ENCODE measurements at regions not wholly inside any gene's neighbourhood (a gene's known extent, or its start where the extent isn't known, plus 50 kb on each side); places are given as distances from the start of the nearest gene placed in this dataset.
A peak's percentile ranks its signal among the peaks of the same experiment; 100 is the strongest.

GRCh38 chr2:237222178-237222577 lies 136.5 kb downstream of the COPS8 start:
- ChIA-PET POLR2A (ENCODE audit: unreplicated experiment) (interaction anchor here (0.6 kb wide), 1 partner anchor 198 kb away, joined by 7 read pairs; no protein-coding TSS in a partner anchor), CTCF (no interaction called here)
- TF ChIP-seq, protein P1, sequence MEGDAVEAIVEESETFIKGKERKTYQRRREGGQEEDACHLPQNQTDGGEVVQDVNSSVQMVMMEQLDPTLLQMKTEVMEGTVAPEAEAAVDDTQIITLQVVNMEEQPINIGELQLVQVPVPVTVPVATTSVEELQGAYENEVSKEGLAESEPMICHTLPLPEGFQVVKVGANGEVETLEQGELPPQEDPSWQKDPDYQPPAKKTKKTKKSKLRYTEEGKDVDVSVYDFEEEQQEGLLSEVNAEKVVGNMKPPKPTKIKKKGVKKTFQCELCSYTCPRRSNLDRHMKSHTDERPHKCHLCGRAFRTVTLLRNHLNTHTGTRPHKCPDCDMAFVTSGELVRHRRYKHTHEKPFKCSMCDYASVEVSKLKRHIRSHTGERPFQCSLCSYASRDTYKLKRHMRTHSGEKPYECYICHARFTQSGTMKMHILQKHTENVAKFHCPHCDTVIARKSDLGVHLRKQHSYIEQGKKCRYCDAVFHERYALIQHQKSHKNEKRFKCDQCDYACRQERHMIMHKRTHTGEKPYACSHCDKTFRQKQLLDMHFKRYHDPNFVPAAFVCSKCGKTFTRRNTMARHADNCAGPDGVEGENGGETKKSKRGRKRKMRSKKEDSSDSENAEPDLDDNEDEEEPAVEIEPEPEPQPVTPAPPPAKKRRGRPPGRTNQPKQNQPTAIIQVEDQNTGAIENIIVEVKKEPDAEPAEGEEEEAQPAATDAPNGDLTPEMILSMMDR (conservative IDR thresholded peaks at IDR 0.05) = no peak
- TF ChIP-seq EZH2 (IDR thresholded peaks at IDR 0.05; ENCODE audit: low read depth) = no peak
- Histone ChIP-seq H4K20me1 (ENCODE audit: insufficient read depth) (no peaks in the 10 kb centered on the region), H3K9me3 (ENCODE audit: insufficient read depth, low read depth) (no peaks in the 10 kb centered on the region), H2AFZ (no peak overlapping the region), H3K79me2 (ENCODE audit: low read depth) (no peaks in the 10 kb centered on the region), H3K27me3 (ENCODE audit: insufficient read depth, low read depth) (no peaks in the 10 kb centered on the region), H3K4me2 (no peak overlapping the region), H3K36me3 (ENCODE audit: low read depth) (no peaks in the 10 kb centered on the region), H3K4me1 (replicated peaks; ENCODE audit: insufficient read depth) (peaks cover 16% of the 10 kb centered on the region), H3K9me2 (ENCODE audit: insufficient read depth) (no peaks in the 10 kb centered on the region), H3K4me3 (no peak overlapping the region), H3K27ac (no peak overlapping the region), H3F3A (ENCODE audit: insufficient read depth, low read depth) (peaks cover 7% of the 10 kb centered on the region; the same call in 1 of the 2 replicates)
- no TSS peak for BruUV-seq (replicated peaks)
- intact Hi-C loops (cut with micrococcal nuclease; ENCODE audit: unreplicated experiment) = no loop called here
- no peak for DNase-seq

DNA sequence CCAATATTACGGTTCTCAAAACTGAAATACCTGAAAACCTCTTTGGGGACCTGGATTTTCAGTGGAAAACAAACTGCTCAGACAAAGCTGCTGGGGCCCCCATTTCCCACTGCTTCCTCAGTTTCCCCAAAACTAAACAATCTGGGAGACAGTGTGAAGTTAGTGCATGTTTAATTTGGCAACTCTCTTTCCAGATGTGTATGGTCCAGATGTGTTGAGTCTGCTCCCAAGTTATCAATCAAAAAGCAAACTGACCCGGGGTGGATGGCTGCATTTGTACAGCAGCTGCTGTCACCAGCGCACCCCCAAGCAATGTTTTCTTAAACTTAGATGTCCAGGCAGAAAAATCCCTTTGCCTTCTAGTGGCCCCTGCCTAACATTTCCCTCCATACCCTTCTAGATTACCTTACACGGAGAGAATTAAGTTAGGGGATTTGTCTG lies 136.9 kb downstream of the COPS8 start:
- no TSS peak for BruUV-seq (replicated peaks)
- Histone ChIP-seq H3K9me3 (ENCODE audit: insufficient read depth, low read depth) (no peaks in the 10 kb centered on the region), H3K4me3 (no peak overlapping the region), H3K9me2 (ENCODE audit: insufficient read depth) (no peaks in the 10 kb centered on the region), H3K4me2 (no peak overlapping the region), H3K27me3 (ENCODE audit: insufficient read depth, low read depth) (no peaks in the 10 kb centered on the region), H3K27ac (no peak overlapping the region), H3K4me1 (replicated peaks; ENCODE audit: insufficient read depth) (peaks cover 21% of the 10 kb centered on the region), H3F3A (ENCODE audit: insufficient read depth, low read depth) (peaks cover 11% of the 10 kb centered on the region; the same call in 1 of the 2 replicates), H4K20me1 (ENCODE audit: insufficient read depth) (no peaks in the 10 kb centered on the region), H3K36me3 (ENCODE audit: low read depth) (no peaks in the 10 kb centered on the region), H2AFZ (no peak overlapping the region), H3K79me2 (ENCODE audit: low read depth) (no peaks in the 10 kb centered on the region)
- DNase-seq = no peak
- ChIA-PET CTCF (interaction anchor here (0.6 to 1.0 kb wide), 2 partner anchors 20 to 214 kb away, joined by 3 to 4 read pairs; no protein-coding TSS in a partner anchor), POLR2A (ENCODE audit: unreplicated experiment) (no interaction called here)
- no peak for TF ChIP-seq EZH2 (IDR thresholded peaks at IDR 0.05; ENCODE audit: low read depth)
- TF ChIP-seq, protein P1 (conservative IDR thresholded peaks at IDR 0.05) = no peak
- intact Hi-C loops (cut with micrococcal nuclease; ENCODE audit: unreplicated experiment) = no loop called here

DNA sequence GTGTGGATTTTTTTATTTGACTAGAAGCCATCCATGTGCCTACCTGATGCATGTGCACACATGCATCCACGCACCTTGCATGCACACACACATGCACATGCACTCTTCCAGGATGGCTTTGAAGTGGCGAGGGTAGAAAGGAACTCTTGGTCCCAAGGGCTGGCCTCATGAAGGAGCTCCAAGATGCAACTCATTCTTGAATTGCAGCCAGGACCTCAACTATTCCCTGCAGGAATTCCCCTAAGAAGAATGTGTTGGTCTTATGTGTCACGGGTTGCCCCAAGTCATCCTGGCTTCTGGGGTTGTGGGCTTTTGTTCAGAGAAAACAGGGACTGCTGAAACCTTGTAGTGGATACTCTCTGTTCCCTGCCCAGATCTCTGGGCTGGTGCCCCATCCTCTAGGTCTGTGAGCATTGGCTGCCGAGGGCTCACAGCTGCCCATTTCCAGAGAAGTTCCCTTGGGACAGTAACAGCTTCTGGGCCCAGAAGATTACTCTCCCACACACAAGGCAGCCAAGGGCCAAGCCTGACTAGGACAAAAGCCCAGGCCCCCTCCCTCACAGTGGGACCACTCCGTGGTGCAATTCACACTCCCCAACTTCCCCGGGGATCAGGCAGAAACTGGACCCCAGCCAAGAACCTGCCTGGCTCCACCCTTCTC lies 137.6 kb downstream of the COPS8 start:
- Histone ChIP-seq H2AFZ (no peak overlapping the region), H3K4me3 (no peak overlapping the region), H3K4me1 (replicated peaks; ENCODE audit: insufficient read depth) (peaks cover 28% of the 10 kb centered on the region), H3K4me2 (peak overlapping the region; percentile 24), H3K36me3 (ENCODE audit: low read depth) (no peaks in the 10 kb centered on the region), H3K9me2 (ENCODE audit: insufficient read depth) (no peaks in the 10 kb centered on the region), H3K79me2 (ENCODE audit: low read depth) (no peaks in the 10 kb centered on the region), H3F3A (ENCODE audit: insufficient read depth, low read depth) (peaks cover 16% of the 10 kb centered on the region; the same call in 1 of the 2 replicates), H3K27ac (0 out of 2 replicates have a peak overlapping the region, but pooled peaks have one; percentile 30), H4K20me1 (ENCODE audit: insufficient read depth) (no peaks in the 10 kb centered on the region), H3K9me3 (ENCODE audit: insufficient read depth, low read depth) (no peaks in the 10 kb centered on the region), H3K27me3 (ENCODE audit: insufficient read depth, low read depth) (no peaks in the 10 kb centered on the region)
- CTCF ChIA-PET = interaction anchor here (0.6 to 1.0 kb wide), 4 partner anchors 21 to 213 kb away, joined by 3 to 4 read pairs (median 4); no protein-coding TSS in a partner anchor
- POLR2A ChIA-PET (ENCODE audit: unreplicated experiment) = interaction anchor here (0.6 to 0.7 kb wide), 2 partner anchors 21 to 47 kb away, joined by 3 to 8 read pairs; no protein-coding TSS in a partner anchor
- no TSS peak for BruUV-seq (replicated peaks)
- peak; percentile 60 to 71 for DNase-seq
- intact Hi-C loops (cut with micrococcal nuclease; ENCODE audit: unreplicated experiment) = no loop called here
- TF ChIP-seq, protein P1 (conservative IDR thresholded peaks at IDR 0.05) = no peak
- TF ChIP-seq EZH2 (IDR thresholded peaks at IDR 0.05; ENCODE audit: low read depth) = no peak
